ENCODE measurements at regions not wholly inside any gene's neighbourhood (a gene's known extent, or its start where the extent isn't known, plus 50 kb on each side); places are given as distances from the start of the nearest gene placed in this dataset.

- TF ChIP-seq POLR2A (IDR thresholded peaks at IDR 0.05; ENCODE audit: low read depth) (no peak), EP300 (IDR thresholded peaks at IDR 0.05) (no peak)
Measured at GRCh38 chr3:28690176-28690575, 341.6 kb upstream of the AZI2 start.

Data from esophagus muscularis mucosa (tissue), 2 donors.